ENCODE measurements at regions not wholly inside any gene's neighbourhood (a gene's known extent, or its start where the extent isn't known, plus 50 kb on each side); places are given as distances from the start of the nearest gene placed in this dataset.
"Not testable (repeated sequence)": the region's sequence is repeated elsewhere in the genome, so short reads cannot be mapped to it uniquely, and the experiment has no call there.

DNA sequence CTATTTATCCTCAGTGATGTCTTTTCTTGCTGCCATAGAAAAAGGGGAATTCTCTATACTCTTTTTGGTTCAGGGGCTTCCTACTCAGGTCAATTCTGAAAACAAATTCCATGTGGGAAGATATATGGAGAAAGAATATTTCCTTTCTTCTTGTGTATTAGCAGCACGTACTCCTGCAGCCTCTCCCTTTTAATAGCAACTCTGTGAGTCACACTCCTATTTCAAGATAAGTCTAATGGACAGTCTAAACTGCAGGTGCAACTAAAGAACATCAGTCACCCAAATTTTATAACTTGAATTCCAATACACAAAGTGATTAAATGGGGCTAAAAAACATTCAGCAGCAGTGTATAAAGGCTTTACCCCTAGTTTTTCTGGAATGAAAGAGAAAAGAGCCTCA, 942.2 kb downstream of the CNTNAP5 start:
- no peak for ATAC-seq

DNA sequence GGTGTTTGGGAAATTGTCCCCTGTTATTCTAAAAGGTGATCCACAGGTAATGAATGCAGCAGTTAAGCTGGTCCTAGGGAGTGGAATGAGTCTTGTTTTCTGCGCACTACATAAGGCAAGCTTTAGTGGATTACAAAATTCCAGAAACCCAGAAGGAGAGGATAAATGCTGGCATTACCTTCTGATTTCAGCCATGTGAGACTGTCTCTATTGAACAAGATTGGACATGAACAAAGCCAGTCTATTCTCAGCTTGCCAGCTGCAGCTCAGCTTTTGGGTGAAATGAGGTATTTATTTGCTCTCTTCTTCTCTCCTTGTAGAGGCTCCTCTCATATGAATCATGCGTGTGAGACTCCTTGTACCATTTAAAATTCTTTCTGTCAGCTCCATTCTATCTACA, 944.9 kb downstream of the CNTNAP5 start:
- ATAC-seq, result no peak

DNA sequence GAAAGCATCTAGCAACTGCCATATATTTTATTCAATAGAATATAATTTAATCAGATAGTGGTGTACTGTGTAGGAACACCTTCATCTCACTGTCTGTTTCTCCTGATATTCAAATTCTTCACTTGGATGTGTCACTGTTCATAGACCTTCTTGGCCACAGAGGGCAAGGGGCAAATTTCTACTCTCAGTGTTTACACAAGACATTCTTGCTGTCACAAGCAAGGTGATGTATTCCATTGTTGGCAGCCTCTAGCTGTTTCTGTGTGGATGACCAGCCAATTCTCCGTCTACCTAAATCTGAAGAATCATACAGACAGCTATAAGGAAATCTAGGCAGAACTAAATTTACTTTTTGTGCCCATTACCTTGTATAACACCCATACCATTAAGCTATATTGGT, 948.3 kb downstream of the CNTNAP5 start:
- ATAC-seq, result no peak

- ATAC-seq, result no peak
These were observed 950.1 kb downstream of the CNTNAP5 start for GRCh38 chr2:124975224-124975623.

GRCh38 chr2:124975648-124976047, 950.6 kb downstream of the CNTNAP5 start:
- no peak for ATAC-seq

GRCh38 chr2:124978597-124978996, 953.5 kb downstream of the CNTNAP5 start:
- ATAC-seq, result no peak

DNA sequence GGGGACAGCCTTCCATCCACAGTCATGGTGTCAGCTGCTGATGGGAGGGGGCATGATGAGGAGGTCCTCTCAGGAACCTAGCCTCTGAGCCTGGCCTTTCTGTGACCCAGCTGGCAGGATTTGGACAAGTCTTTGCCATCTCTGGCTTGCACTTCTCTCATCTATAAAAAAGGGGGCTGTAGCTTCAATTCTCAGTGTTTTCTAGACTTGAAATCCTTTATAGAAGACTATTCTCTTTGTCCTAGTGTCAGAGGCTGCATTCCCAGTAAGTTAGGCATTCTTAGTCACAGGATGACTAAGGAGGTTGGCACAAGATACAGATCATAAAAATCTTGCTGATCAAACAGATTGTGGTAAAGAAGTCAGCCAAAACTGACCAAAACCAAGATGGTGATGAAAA, 958.5 kb downstream of the CNTNAP5 start:
- ATAC-seq, result no peak

GRCh38 chr2:124985270-124985669, 960.2 kb downstream of the CNTNAP5 start:
- no peak for ATAC-seq

DNA sequence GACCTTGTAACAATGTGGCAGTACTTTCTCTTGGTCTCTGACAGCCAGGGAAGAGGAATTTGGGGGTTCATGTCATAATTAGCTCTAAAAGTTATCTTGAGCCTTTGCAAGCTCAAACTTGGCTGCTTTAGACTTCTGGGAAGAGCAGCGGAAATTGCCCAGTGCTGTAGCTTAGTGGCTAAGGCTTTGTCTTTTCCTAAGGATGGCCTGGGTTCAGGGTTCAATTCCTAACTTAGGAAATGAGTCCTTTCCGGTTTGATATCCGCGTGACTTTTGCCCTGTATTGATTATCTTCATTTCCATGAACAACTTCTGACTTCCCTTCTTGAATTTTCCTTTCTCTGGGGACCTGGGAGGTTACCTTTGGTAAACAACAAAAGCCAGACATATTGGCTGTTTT, 961.0 kb downstream of the CNTNAP5 start:
- ATAC-seq, result no peak

DNA sequence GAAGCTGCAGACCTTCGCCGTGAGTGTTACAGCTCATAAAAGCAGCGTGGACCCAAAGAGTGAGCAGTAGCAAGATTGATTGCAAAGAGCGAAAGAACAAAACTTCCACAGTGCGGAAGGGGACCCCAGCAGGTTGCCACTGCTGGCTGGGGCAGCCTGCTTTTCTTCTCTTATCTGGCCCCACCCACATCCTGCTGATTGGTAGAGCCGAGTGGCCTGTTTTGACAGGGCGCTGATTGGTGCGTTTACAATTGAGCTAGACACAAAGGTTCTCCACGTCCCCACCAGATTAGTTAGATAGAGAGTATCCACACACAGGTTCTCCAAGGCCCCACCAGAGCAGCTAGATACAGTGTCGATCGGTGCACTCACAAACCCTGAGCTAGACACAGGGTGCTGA, 961.8 kb downstream of the CNTNAP5 start:
- not testable (repeated sequence) for ATAC-seq

DNA sequence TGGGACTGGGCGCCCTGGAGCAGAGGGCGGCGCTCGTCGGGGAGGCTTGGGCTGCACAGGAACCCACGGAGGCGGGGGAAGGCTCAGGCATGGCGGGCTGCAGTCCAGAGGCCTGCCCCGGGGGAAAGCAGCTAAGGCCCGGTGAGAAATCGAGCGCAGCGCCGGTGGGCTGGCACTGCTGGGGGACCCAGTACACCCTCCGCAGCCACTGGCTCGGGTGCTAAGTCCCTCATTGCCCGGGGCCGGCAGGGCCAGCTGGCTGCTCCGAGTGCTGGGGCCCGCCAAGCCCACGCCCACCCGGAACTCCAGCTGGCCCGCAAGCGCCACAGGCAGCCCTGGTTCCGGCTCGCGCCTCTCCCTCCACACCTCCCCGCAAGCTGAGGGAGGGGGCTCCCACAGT, 962.3 kb downstream of the CNTNAP5 start:
- ATAC-seq, result not testable (repeated sequence)

DNA sequence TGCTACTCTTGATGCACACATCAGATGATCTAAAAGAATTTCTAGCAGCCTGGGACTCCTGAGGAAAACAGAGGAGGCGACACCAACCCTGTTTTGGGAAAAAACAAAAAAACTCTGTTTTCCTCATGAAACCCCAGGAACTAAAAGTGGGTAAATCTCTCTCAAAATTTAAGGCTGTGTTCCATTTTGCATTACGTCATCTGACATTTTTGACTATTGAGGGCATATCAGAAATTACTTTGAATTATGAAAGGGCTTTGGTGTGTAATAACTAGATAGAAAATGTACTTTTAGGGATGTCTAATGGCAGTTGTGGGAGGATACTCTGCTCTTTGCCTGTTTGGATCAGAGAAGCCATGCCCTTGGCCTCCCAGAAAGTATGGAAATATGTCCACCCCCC, 963.0 kb downstream of the CNTNAP5 start:
- ATAC-seq, result no peak

- no peak for ATAC-seq
These were observed 963.7 kb downstream of the CNTNAP5 start for GRCh38 chr2:124988794-124989193.

- ATAC-seq, result no peak
These were observed 968.7 kb downstream of the CNTNAP5 start for GRCh38 chr2:124993809-124994208.

DNA sequence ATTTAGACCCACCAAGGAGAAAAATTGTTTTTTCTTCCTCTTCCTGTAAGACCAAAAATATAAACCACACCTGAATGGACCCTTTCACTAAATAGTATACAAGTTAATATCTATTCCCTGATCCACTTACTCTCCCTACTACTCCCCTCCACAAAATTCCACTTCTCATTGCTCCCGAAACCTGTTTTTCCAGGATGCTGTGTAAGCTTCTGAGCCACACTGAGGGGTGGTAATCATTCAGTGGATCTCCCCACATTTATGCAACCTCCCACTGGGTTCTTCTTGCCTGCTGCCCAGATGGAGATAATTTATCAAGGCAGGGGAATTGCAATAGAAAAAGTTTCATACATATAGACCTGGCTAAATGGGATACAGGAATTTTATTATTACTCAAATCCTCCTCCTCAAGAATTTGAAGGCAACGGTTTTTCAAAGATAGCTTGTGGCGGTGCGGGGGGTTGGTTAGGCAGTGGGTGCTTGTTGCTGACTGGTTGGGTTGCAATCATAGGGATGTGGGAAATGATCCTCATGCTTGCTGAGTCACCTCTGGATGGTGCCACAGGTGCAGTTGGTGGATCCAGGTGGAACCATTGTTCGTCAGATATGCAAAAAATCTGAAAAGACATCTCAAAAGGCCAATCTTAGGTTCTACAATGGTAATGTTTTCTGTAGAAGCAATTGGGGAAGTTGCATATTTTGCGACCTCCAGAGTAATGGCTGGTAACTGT, 970.3 kb downstream of the CNTNAP5 start:
- no peak for ATAC-seq

DNA sequence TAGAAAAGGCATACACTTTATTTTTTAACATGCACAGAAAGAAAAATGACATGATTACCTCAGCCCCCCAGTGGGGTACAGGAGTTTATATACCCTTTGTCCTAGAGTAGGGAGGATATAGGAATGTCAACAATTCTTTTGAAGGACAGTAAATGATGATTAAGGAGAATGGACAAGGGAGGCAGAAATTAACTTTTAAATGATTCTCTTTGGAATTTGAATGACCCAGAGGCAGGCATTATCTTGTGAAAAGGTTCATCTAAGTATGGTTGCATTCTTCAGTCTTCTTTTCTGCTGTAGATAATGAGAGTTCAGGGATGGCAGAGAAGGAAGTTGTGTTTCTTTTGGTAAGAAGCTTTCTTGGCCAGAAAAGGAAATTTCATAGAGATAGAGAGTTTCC, 971.3 kb downstream of the CNTNAP5 start:
- no peak for ATAC-seq

DNA sequence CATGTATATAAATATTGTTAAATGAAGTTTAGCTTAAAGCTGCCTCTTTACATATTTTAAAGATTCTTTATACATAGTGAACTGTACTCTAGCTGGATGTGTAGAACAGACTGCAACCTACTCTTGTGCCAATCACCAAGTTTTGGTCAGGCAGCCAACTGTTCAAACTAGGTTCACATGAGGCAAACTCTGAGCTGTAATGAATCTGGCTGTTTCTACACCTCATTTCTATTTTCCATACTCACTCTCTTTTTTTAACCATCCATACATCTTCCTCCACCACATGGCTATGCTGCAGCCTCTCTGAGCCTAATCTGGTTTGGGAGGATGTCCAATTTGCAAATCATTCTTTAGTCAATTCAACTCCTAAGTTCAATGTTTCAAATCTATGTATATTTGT, 974.8 kb downstream of the CNTNAP5 start:
- no peak for ATAC-seq

DNA sequence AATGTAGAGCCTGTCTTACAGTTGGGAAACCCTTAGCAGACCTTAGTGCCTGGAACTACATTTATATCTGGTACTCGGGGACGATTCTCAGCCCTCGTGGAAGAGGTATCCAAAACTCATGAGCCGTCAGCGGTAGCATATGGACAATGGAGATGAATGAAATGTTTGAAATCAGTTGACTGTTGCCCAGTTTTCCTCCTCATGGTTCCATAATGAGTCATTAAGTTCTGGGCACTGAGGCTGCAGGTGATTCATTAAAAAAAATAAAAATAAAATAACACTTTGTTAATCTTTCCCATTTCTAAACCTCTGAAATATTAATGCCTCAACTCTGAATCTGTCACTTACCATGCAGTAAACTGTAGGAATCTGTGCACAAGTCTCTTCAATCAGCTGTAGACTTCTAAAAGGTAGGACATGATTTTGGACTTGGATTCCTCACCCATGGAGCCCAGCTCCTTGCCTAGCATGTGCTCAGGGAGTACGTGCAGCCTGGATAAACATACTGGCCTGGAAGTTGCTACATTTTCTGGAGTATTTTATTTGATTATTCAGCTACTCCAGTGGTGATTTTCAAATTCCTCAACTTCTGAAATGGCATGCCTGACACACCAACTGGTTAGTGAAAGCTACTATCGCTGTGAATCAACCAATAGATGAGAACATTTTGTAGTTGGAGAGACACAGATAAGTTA, 979.2 kb downstream of the CNTNAP5 start:
- ATAC-seq, result no peak

DNA sequence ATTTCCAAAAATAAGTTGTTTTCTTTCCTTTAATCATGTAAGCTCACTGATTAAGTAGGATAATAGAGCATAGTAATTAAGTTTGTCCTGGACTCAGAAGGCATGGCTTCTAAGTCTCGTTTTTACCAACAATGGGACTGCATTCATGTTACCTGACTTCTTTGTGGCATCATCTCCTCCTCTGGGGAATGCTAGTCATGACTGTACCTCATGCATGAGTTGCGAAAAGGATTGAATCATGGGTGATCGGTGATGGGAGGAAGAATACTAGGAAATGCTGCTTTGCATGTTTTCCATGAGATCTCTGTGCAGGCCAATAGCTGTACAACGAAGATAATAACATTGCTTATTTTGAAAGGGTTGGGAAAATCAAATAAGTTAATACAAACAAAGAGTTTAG, 981.6 kb downstream of the CNTNAP5 start:
- no peak for ATAC-seq

- ATAC-seq, result not testable (repeated sequence)
These were observed 1003.6 kb downstream of the CNTNAP5 start for GRCh38 chr2:125028721-125029120.

GRCh38 chr2:125033871-125034270, 1008.8 kb downstream of the CNTNAP5 start:
- no peak for ATAC-seq

DNA sequence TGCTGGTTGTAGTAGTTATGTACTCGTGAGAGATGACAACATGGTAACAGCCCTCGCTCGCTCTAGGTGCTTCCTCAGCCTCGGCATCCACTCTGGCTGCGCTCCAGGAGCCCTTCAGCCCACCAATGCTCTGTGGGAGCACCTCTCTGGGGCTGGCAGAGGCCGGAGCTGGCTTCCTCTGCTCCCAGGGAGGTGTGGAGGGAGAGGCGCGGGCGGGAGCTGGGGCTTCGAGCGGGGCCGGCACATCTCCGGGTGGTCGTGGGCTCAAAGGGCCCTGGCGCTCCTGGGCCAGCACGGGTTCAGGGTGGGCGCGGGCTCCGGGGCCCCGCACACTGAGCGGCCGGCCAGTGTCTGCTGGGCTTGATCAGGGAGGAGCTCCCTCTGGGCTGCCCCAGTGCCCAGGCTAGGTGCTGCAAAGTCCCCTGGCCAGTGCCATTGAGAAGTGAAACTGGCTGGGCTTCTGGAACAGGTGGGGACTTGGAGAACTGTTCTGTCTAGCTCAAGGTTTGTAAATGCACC, 1012.1 kb downstream of the CNTNAP5 start:
- ATAC-seq, result no peak

- ATAC-seq, result no peak
These were observed 1016.8 kb downstream of the CNTNAP5 start for GRCh38 chr2:125041846-125042245.

- ATAC-seq, result no peak
These were observed 1017.6 kb downstream of the CNTNAP5 start for GRCh38 chr2:125042727-125043126.

Measured in activated CD4-positive, CD25-positive, alpha-beta regulatory T cell treated with anti-CD3 and anti-CD28 coated beads, Interleukin-2, amount 50 U/mL, for 24 hours (primary cell).